HAP-1 (cell line): ENCODE measurements at regions not wholly inside any gene's neighbourhood (a gene's known extent, or its start where the extent isn't known, plus 50 kb on each side); places are given as distances from the start of the nearest gene placed in this dataset.
"Not testable (repeated sequence)": the region's sequence is repeated elsewhere in the genome, so short reads cannot be mapped to it uniquely, and the experiment has no call there.

Source experiments
- DNase-seq, 2 experiments: peaks; one replicate each; pipeline ENCODE4 v3.0.0-alpha.2; 2016 to 2020; ENCODE audit warnings: low spot score in 2 of 2
- H3K27me3 ChIP-seq: fragments of 250-450 bp; sonication (Bioruptor Pico); 2 replicates; pipeline ENCODE4 v1.5.1; 2020; ENCODE audit warnings: low read depth, mild to moderate bottlenecking, moderate library complexity
- H3K36me3 ChIP-seq: fragments of 250-450 bp; sonication (Bioruptor Pico); replicated peaks from 2 replicates; pipeline ENCODE4 v1.5.1; 2020; ENCODE audit warnings: mild to moderate bottlenecking
- H3K4me1 ChIP-seq: fragments of 250-450 bp; sonication (Bioruptor Pico); 2 replicates; pipeline ENCODE4 v1.5.1; 2020; ENCODE audit warnings: mild to moderate bottlenecking
- H3K4me3 ChIP-seq: fragments of 250-450 bp; sonication (Bioruptor Pico); 2 replicates; pipeline ENCODE4 v1.5.1; 2020; ENCODE audit warnings: mild to moderate bottlenecking, moderate library complexity
- H3K9me3 ChIP-seq: fragments of 250-450 bp; sonication (Bioruptor Pico); 2 replicates; pipeline ENCODE4 v1.5.1; 2020; ENCODE audit warnings: mild to moderate bottlenecking, moderate library complexity
- in situ Hi-C: fragments of 300-500 bp; cut with MboI; formaldehyde crosslinking; loops from 3 replicates; pipeline ENCODE4 v1.14.3; 2020; ENCODE audit warnings: low sequenced_read_pairs, inconsistent platforms, mixed read lengths

DNA sequence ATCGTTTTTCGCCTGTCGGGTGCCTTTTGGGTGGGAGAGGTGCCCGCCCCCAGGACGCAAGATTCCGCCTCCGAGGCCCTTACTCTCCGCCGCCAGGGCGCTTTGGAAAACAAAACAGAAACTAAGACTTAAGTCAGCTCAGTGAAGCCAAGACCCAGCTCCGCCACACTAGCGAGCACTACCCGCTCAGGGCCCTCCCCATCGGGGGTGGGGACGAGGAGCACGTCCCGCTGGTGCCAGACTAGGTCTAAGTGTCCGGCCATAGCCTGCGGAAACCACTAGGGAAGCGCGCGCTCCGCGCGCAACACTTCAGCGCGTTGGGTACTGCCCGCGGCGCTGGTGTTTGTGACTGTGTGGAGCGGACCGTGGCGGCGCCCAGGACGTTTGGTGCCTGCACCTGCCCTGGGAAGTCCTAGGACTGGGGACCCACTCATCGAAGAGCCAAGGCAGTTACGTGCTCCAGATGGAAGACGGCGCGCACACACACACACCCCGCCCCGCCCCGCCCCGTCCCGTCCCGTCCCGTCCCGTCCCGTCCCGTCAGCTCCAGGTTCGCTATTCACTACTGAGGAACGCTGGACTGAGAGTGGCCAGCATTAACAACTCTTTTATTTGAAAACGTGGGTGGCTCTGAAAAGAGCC, 57.6 kb upstream of the BOLA1 start:
- H3K36me3 ChIP-seq, DNase-seq, H3K27me3 ChIP-seq, H3K4me3 ChIP-seq, H3K9me3 ChIP-seq, in situ Hi-C loops: not testable (repeated sequence)
- H3K4me1 ChIP-seq, result peaks cover 22% of the 10 kb centered on the region

DNA sequence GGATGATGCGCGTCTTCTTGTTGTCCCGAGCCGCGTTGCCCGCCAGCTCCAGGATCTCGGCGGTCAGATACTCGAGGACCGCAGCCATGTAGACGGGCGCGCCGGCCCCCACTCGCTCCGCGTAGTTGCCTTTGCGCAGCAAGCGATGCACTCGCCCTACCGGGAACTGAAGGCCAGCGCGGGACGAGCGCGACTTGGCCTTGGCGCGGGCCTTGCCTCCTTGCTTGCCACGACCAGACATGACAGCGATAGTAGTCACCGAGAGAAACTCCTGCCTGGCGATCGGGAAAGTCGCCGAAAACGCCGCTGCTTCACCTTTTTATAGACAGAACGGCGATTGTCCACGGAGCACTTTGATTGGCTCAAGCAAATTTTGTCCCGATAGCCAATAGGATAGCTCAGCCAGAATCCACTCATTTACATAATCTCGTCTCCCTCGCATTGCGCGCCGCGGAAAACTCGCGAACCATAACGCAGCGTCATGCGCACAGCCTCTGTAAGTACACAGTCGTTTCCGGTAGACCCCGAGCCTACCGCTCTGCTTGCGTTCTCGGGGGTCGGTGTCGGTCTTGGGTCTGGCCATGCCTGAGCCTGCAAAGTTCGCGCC, 56.8 kb upstream of the BOLA1 start:
- H3K27me3 ChIP-seq, H3K9me3 ChIP-seq, in situ Hi-C loops, DNase-seq, H3K36me3 ChIP-seq, H3K4me3 ChIP-seq: not testable (repeated sequence)
- peaks cover 28% of the 10 kb centered on the region for H3K4me1 ChIP-seq

DNA sequence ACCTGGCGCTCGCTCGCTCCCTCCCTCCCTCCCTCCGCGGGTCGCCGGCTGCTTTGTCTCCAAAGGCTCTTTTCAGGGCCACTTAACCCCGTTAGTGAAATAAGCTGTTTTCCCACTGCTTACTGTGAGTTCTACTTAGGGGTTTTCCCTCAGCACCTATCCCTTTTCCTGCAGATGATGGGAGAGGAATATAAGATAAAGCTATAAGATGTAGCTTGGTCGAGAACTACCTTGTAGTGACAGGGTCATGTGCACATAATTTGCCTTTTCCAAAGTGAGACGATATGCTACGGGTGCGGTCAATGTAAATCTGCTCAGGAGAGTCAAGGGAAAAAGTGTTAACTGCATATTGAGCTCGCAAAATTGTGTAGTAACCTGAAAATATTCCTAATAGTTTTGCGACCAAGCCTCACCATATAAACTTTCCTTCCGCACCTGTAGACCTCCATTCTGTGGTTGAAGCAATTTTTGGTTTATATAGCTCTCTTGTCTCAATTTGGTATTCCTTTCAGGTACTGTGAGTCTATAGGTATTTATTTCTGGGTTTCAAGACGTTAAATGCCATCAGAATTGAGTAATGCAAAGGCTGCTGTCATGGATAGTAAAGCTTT, 55.8 kb upstream of the BOLA1 start:
- Histone ChIP-seq H3K9me3 (no peaks in the 10 kb centered on the region), H3K36me3 (no peaks in the 10 kb centered on the region), H3K4me1 (peaks cover 38% of the 10 kb centered on the region), H3K27me3 (no peaks in the 10 kb centered on the region), H3K4me3 (peak overlapping the region; percentile 61)
- DNase-seq, result peak in 1 of 2 experiments; percentile 27
- in situ Hi-C loops, result no loop called here

DNA sequence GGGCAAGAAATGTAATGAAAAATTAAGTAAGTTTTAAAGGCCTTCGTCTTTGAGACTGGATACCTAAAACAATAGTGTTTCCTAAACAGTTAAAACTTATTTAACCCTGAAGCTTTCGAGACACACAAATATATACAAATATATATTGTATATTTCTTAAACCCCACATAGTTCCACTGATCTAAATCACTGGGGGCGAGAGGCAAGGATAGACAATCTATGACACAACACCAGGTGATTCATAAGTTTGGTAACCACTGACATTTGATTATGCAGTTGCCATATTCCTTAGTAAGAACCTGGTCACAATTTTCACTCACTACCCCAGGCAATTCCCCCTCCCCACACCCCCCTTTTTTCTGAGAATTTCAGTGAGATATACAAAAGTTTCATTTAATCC, 55.3 kb upstream of the BOLA1 start:
- Histone ChIP-seq H3K9me3 (no peaks in the 10 kb centered on the region), H3K27me3 (no peaks in the 10 kb centered on the region), H3K4me3 (peak overlapping the region; percentile 61), H3K4me1 (peaks cover 43% of the 10 kb centered on the region), H3K36me3 (no peaks in the 10 kb centered on the region)
- in situ Hi-C loops, result no loop called here
- DNase-seq, result peak in 1 of 2 experiments; percentile 34

DNA sequence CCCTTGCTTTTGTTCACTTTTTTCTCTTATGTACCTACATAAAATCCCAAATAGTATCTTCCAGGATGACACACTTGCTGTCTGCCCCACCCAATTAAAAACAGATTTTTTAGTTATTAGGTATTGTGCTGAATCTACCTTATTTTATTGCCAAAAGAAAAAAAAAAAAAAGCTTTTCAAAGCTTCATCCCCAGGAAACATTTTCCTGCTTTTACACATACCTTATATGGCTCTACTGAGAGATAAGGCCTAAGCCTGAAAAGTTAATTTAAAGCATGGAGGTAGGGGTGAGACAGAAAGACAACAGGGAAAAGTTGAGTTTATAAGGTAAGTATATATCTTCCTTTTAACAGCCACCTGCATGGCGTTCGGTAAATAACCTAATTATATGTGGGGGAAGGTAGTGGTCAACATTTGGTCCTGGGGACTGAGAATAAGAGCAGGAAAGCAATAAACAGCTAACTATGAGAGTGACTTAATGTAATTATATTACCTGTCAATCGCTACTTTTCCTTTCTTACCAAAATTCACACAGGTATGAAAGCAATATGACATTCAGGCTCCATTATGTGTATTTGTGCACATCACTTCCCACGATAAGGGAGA, 54.6 kb upstream of the BOLA1 start:
- peak overlapping the region; percentile 61 for H3K4me3 ChIP-seq
- in situ Hi-C loops, result no loop called here
- no peaks in the 10 kb centered on the region for H3K9me3 ChIP-seq
- no peaks in the 10 kb centered on the region for H3K36me3 ChIP-seq
- peaks cover 44% of the 10 kb centered on the region for H3K4me1 ChIP-seq
- DNase-seq, result peak in 1 of 2 experiments; percentile 2
- no peaks in the 10 kb centered on the region for H3K27me3 ChIP-seq

DNA sequence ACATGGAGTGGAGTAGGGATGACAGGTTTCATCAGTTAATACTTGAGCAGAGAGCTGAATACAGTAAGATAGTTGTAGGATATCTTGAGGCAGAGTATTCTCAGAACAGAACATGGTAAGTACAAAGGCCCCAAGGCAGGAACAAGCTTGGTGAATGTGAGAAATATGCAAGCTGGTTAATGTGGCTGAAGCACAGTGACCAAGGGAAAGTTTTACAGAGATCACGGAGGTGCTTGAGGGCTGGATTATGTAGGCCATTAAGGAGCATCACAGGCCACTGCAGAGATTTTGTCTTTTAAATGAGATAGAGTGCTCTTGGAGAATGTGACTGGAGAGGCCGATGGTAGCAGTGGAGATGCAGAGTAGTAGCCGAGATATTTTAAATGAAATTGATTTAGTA, 54.0 kb upstream of the BOLA1 start:
- in situ Hi-C loops, result no loop called here
- Histone ChIP-seq H3K36me3 (no peaks in the 10 kb centered on the region), H3K4me3 (peak overlapping the region; percentile 61), H3K9me3 (no peaks in the 10 kb centered on the region), H3K27me3 (no peaks in the 10 kb centered on the region), H3K4me1 (peaks cover 44% of the 10 kb centered on the region)
- DNase-seq, result peak; percentile 29 to 54

DNA sequence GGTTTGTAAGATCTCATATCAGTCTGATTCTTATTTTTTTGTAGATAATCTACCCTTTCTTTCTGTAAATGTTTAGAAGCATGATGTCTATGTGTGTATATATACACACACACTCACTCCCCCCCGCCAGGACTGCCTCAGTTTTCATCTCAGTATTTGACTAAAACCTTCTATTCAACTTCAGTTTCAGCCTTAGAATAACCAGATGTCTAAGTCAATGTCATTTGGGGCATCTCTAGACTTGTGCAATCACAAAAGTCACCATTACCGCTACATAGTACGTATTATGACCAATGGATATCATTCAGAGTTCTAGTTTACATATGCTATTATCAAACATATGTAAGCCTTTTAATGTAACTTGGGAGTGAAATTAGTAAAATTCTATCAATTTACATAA, 53.3 kb upstream of the BOLA1 start:
- peak in 1 of 2 experiments; percentile 5 for DNase-seq
- Histone ChIP-seq H3K4me3 (no peak overlapping the region), H3K27me3 (no peaks in the 10 kb centered on the region), H3K4me1 (peaks cover 44% of the 10 kb centered on the region), H3K36me3 (no peaks in the 10 kb centered on the region), H3K9me3 (no peaks in the 10 kb centered on the region)
- in situ Hi-C loops, result no loop called here

DNA sequence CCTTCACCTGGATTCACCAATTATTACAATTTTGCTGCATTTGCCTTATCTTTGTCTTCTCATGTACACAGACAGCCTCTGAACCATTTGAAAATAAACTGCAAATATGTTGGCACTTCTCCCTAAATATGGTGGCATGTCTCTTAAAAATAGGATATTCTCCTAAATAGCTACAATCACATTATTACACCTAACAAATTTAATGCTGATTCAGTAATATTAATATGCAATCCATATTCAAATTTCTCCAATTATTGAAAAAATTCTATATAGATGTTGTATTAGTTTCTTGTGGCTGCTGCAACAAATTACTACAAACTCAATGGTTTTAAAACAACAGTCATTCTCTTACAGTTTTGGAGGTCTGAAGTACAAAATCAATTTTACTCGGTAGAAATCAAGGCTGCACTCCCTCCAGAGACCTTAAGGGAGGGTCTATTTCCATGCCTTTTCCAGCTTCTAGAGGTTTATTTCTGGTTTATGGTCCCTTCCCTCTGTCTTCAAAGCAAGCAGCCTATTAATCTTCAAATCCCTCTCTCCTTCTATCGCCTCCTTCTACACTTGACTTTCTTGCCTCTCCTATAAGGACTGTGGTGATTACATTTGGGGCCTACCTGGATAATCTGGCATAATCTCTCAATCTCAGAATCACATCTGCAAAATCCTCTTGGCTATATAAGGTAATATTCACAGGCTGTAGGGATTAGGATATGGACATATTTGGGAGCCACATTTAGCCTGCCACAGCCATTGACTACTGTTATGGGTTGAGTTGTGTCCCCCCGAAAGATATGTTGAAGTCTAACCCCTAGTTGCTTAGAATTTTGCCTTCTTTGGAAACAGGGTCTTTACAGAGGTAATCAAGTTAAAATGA, 52.5 kb upstream of the BOLA1 start:
- no peaks in the 10 kb centered on the region for H3K36me3 ChIP-seq
- H3K4me1 ChIP-seq, result peaks cover 44% of the 10 kb centered on the region
- no peaks in the 10 kb centered on the region for H3K9me3 ChIP-seq
- no peaks in the 10 kb centered on the region for H3K27me3 ChIP-seq
- in situ Hi-C loops, result no loop called here
- peak in 1 of 2 experiments; percentile 2 for DNase-seq
- no peak overlapping the region for H3K4me3 ChIP-seq

DNA sequence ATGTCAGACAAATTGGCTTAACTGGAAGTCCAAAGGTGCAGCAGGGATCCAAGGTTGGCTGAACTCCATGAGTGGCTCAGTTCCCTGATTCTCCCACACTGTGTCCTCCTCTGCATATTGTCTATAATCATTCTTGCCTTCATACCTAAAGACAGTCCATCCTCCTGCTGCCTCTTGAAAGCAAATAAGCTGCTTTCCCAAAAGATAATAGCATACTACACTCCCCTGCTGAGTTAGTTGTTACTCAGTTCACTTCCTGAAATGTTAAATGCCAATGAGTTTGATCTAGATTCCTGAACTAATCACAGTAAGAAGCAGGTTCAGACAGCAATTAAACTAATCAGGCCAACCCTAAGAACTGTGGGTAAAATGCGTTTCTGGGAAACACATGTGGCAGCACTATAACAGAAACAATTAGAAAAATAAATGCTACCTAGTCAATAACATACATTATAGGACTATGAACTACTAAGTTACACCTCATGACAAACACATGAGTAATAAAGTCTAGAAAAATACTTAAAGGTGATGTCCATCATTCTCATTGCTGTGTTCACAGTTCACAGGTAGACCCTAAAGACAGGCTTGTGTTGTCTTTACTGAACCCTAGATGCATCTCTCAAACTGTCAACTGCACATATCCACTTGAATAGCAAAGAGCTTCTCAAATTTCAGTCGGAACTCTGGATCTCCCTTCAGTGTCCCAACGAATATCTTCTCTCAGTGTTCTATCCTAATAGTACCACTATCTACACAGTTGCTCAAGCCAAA, 50.8 kb upstream of the BOLA1 start:
- no peaks in the 10 kb centered on the region for H3K36me3 ChIP-seq
- no peaks in the 10 kb centered on the region for H3K9me3 ChIP-seq
- peak; percentile 17 to 57 for DNase-seq
- no peaks in the 10 kb centered on the region for H3K27me3 ChIP-seq
- peak overlapping the region; percentile 46 for H3K4me3 ChIP-seq
- in situ Hi-C loops, result no loop called here
- peaks cover 44% of the 10 kb centered on the region for H3K4me1 ChIP-seq

DNA sequence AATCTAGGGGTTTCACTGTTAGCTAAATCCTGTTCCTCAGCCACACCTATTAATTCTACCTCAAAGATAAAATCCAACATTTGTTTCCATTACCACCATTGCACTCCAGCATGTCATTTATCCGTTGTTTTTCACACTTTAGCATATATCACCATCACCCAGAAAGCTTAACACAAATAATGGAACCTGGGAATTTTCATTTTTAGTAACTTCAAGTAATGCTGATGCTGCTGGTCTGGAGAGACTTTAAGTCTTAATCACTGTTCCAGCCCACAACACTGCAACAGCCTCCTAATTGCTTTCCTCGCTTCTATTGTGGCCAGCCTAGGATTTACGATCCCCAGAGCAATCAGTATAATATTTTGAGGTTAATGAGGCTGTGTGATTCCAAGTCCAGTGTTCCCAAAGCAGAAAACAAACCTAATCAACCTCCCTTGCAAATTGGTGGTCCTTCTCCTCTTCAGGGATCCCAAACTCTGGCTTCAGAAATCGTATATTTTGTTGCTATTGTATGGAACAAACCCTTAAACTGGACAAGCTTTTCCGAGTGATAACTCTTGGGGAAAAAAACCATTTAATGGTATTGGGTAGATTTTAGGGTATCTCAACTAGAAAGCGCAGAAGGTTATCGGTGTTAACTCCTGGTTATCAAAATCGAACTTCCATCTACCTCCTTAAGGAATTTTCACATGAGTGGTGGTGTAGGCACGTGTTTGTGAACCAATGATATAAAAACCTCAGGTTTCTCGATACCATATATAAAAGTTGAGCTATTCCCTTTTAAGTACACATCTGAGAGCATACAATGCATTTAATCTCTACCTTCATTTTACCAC, 50.0 kb upstream of the BOLA1 start:
- no peaks in the 10 kb centered on the region for H3K9me3 ChIP-seq
- H3K4me1 ChIP-seq, result peaks cover 44% of the 10 kb centered on the region
- H3K36me3 ChIP-seq, result no peaks in the 10 kb centered on the region
- peak overlapping the region; percentile 46 for H3K4me3 ChIP-seq
- no peaks in the 10 kb centered on the region for H3K27me3 ChIP-seq
- in situ Hi-C loops, result no loop called here
- peak; percentile 20 to 51 for DNase-seq
